Fibroblast of skin of left biceps (primary cell): ENCODE measurements at regions not wholly inside any gene's neighbourhood (a gene's known extent, or its start where the extent isn't known, plus 50 kb on each side); places are given as distances from the start of the nearest gene placed in this dataset.

Experiments used
- DNase-seq, 2 experiments: peaks; one replicate each; pipeline ENCODE4 v3.0.0-alpha.2; 2013; ENCODE audit warnings: low read depth in 2 of 2

- DNase-seq, result no peak
These were observed 193.3 kb downstream of the HERPUD2 start for GRCh38 chr7:35501681-35502080.

- DNase-seq, result no peak
These were observed 195.7 kb downstream of the HERPUD2 start for GRCh38 chr7:35499226-35499625.

- DNase-seq, result no peak
These were observed 196.5 kb downstream of the HERPUD2 start for GRCh38 chr7:35498416-35498815.

- no peak for DNase-seq
These were observed 199.1 kb downstream of the HERPUD2 start for GRCh38 chr7:35495844-35496243.

- no peak for DNase-seq
These were observed 199.6 kb downstream of the HERPUD2 start for GRCh38 chr7:35495377-35495776.

GRCh38 chr7:35494407-35494806 lies 200.5 kb downstream of the HERPUD2 start:
- no peak for DNase-seq

GRCh38 chr7:35492451-35493175 lies 202.3 kb downstream of the HERPUD2 start:
- no peak for DNase-seq

- no peak for DNase-seq
These were observed 203.7 kb downstream of the HERPUD2 start for GRCh38 chr7:35491233-35491632.

- DNase-seq, result no peak
These were observed 207.1 kb downstream of the HERPUD2 start for GRCh38 chr7:35487841-35488240.

- DNase-seq, result no peak
These were observed 207.5 kb downstream of the HERPUD2 start for GRCh38 chr7:35487402-35487801.

GRCh38 chr7:35485436-35485835 lies 209.5 kb downstream of the HERPUD2 start:
- no peak for DNase-seq

- DNase-seq, result no peak
These were observed 211.4 kb downstream of the HERPUD2 start for GRCh38 chr7:35483568-35483967.

GRCh38 chr7:35482231-35482630 lies 212.7 kb downstream of the HERPUD2 start:
- DNase-seq, result no peak

GRCh38 chr7:35480806-35481205 lies 214.1 kb downstream of the HERPUD2 start:
- no peak for DNase-seq

- DNase-seq, result no peak
These were observed 217.3 kb downstream of the HERPUD2 start for GRCh38 chr7:35477609-35478008.

- DNase-seq, result no peak
These were observed 220.2 kb upstream of the TBX20 start for GRCh38 chr7:35474100-35474499.

- DNase-seq, result no peak
These were observed 214.7 kb upstream of the TBX20 start for GRCh38 chr7:35468606-35469005.

- no peak for DNase-seq
These were observed 213.6 kb upstream of the TBX20 start for GRCh38 chr7:35467456-35467978.

GRCh38 chr7:35465791-35466336 lies 212.0 kb upstream of the TBX20 start:
- DNase-seq, result no peak

- no peak for DNase-seq
These were observed 209.9 kb upstream of the TBX20 start for GRCh38 chr7:35463751-35464150.

- no peak for DNase-seq
These were observed 209.3 kb upstream of the TBX20 start for GRCh38 chr7:35463176-35463700.

- no peak for DNase-seq
These were observed 200.9 kb upstream of the TBX20 start for GRCh38 chr7:35454575-35455385.
